ENCODE measurements at regions not wholly inside any gene's neighbourhood (a gene's known extent, or its start where the extent isn't known, plus 50 kb on each side); places are given as distances from the start of the nearest gene placed in this dataset.

DNA sequence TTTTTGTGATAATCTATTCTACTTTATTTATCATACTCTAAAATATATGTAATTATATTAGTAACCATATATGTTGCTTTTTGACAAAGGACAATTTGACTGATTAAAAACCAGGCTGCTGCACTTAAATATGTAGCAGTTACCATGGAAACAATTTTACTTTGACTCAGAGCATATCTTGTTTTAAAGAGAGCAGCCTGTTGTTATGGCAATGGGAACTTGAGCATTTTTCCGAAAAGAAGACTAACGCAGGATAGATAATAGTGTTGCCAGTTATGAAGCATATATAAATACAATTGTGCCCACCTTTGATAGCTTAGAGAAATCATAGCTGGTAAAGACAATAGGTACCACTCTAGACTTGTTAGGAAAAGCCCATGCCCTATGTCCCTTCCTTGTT is 283.0 kb downstream of the GASK1B start:
- no peaks in the 10 kb centered on the region for H3K9me3 ChIP-seq (ENCODE audit: control insufficient read depth, insufficient read depth, low read depth, low read length)
- no peaks in the 10 kb centered on the region for H3K36me3 ChIP-seq (ENCODE audit: control insufficient read depth in 2 of 2, insufficient read depth in 1 of 2, low read length in 2 of 2)
- TF ChIP-seq ZNF214 (tag by site-specific recombination; IDR thresholded peaks at IDR 0.05; ENCODE audit: borderline replicate concordance) = no peak
- TF ChIP-seq, protein P1, sequence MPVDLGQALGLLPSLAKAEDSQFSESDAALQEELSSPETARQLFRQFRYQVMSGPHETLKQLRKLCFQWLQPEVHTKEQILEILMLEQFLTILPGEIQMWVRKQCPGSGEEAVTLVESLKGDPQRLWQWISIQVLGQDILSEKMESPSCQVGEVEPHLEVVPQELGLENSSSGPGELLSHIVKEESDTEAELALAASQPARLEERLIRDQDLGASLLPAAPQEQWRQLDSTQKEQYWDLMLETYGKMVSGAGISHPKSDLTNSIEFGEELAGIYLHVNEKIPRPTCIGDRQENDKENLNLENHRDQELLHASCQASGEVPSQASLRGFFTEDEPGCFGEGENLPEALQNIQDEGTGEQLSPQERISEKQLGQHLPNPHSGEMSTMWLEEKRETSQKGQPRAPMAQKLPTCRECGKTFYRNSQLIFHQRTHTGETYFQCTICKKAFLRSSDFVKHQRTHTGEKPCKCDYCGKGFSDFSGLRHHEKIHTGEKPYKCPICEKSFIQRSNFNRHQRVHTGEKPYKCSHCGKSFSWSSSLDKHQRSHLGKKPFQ (tag by site-specific recombination; IDR thresholded peaks at IDR 0.05) = no peak
- TF ChIP-seq, protein P2, sequence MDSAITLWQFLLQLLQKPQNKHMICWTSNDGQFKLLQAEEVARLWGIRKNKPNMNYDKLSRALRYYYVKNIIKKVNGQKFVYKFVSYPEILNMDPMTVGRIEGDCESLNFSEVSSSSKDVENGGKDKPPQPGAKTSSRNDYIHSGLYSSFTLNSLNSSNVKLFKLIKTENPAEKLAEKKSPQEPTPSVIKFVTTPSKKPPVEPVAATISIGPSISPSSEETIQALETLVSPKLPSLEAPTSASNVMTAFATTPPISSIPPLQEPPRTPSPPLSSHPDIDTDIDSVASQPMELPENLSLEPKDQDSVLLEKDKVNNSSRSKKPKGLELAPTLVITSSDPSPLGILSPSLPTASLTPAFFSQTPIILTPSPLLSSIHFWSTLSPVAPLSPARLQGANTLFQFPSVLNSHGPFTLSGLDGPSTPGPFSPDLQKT (IDR thresholded peaks at IDR 0.05; ENCODE audit: borderline replicate concordance, low read depth, low read length) = no peak
- TF ChIP-seq OVOL3 (tag by site-specific recombination; IDR thresholded peaks at IDR 0.05) = no peak
- no peak for TF ChIP-seq ZSCAN23 (tag by site-specific recombination; IDR thresholded peaks at IDR 0.05)
- no peak for TF ChIP-seq ZNF394 (tag by site-specific recombination; IDR thresholded peaks at IDR 0.05; ENCODE audit: borderline replicate concordance)
- no peak for TF ChIP-seq ZNF311 (tag by site-specific recombination; IDR thresholded peaks at IDR 0.05; ENCODE audit: borderline replicate concordance)
- TF ChIP-seq ZSCAN16 (tag by site-specific recombination; IDR thresholded peaks at IDR 0.05) = no peak
- no peak for TF ChIP-seq ZNF623 (tag by site-specific recombination; IDR thresholded peaks at IDR 0.05)
- no peak for TF ChIP-seq ZFP69B (tag by site-specific recombination; IDR thresholded peaks at IDR 0.05)
- TF ChIP-seq, protein P3, sequence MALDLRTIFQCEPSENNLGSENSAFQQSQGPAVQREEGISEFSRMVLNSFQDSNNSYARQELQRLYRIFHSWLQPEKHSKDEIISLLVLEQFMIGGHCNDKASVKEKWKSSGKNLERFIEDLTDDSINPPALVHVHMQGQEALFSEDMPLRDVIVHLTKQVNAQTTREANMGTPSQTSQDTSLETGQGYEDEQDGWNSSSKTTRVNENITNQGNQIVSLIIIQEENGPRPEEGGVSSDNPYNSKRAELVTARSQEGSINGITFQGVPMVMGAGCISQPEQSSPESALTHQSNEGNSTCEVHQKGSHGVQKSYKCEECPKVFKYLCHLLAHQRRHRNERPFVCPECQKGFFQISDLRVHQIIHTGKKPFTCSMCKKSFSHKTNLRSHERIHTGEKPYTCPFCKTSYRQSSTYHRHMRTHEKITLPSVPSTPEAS (tag by site-specific recombination; IDR thresholded peaks at IDR 0.05) = no peak
- no peak for TF ChIP-seq KLF7 (tag by site-specific recombination; IDR thresholded peaks at IDR 0.05; ENCODE audit: borderline replicate concordance)
- TF ChIP-seq, protein P4, sequence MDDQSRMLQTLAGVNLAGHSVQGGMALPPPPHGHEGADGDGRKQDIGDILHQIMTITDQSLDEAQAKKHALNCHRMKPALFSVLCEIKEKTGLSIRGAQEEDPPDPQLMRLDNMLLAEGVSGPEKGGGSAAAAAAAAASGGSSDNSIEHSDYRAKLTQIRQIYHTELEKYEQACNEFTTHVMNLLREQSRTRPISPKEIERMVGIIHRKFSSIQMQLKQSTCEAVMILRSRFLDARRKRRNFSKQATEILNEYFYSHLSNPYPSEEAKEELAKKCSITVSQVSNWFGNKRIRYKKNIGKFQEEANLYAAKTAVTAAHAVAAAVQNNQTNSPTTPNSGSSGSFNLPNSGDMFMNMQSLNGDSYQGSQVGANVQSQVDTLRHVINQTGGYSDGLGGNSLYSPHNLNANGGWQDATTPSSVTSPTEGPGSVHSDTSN (CRISPR knock-in tag; IDR thresholded peaks at IDR 0.05) = no peak
- ChIA-PET POLR2A (no interaction called here), CTCF (no interaction called here)
- no peak overlapping the region for H3K4me3 ChIP-seq (ENCODE audit: low read depth, low read length)
- H3K27ac ChIP-seq (ENCODE audit: extremely low read depth, low read depth, low read length) = no peak overlapping the region
- H3K4me1 ChIP-seq (ENCODE audit: control insufficient read depth, insufficient read depth, low read length) = no peaks in the 10 kb centered on the region

DNA sequence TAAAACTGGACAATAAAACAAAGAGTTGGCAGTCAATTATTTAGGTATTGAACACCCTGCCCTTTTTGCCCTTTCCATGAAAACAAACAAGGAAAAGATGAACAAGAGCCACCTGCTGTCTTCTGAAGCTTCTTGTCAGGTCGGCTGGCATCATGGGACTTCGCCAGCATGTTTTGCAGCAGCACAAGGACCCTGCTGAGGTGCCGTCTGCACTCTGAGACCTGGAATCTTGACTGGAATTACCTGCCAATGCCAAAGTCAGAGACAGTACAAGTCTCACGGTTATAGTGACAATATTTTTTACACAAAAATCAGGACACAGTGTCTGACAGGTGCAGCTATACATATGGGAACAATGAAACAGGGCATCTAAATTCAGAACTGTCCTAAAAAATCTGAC is 284.5 kb downstream of the GASK1B start:
- H3K27ac ChIP-seq (ENCODE audit: extremely low read depth, low read depth, low read length) = no peak overlapping the region
- no peaks in the 10 kb centered on the region for H3K4me1 ChIP-seq (ENCODE audit: control insufficient read depth, insufficient read depth, low read length)
- POLR2A ChIA-PET = no interaction called here
- H3K36me3 ChIP-seq (ENCODE audit: control insufficient read depth in 2 of 2, insufficient read depth in 1 of 2, low read length in 2 of 2) = no peaks in the 10 kb centered on the region
- no peaks in the 10 kb centered on the region for H3K9me3 ChIP-seq (ENCODE audit: control insufficient read depth, insufficient read depth, low read depth, low read length)
- no peak overlapping the region for H3K4me3 ChIP-seq (ENCODE audit: low read depth, low read length)
- CTCF ChIA-PET = no interaction called here
- TF ChIP-seq ZNF266 (tag by site-specific recombination; IDR thresholded peaks at IDR 0.05; ENCODE audit: low read depth) (no peak), GLI4 (tag by site-specific recombination; IDR thresholded peaks at IDR 0.05) (no peak), GFI1B (tag by site-specific recombination; IDR thresholded peaks at IDR 0.05) (no peak), KLF8 (tag by site-specific recombination; IDR thresholded peaks at IDR 0.05) (no peak), ZNF658 (tag by site-specific recombination; IDR thresholded peaks at IDR 0.05) (no peak), GLIS2 (tag by site-specific recombination; IDR thresholded peaks at IDR 0.05) (no peak), ZNF2 (tag by site-specific recombination; IDR thresholded peaks at IDR 0.05) (no peak), ZNF830 (tag by site-specific recombination; IDR thresholded peaks at IDR 0.05; ENCODE audit: low read depth) (no peak), ZNF140 (tag by site-specific recombination; IDR thresholded peaks at IDR 0.05) (no peak), GLI2 (tag by site-specific recombination; IDR thresholded peaks at IDR 0.05; ENCODE audit: borderline replicate concordance, low read depth) (no peak)
- TF ChIP-seq, protein P5, sequence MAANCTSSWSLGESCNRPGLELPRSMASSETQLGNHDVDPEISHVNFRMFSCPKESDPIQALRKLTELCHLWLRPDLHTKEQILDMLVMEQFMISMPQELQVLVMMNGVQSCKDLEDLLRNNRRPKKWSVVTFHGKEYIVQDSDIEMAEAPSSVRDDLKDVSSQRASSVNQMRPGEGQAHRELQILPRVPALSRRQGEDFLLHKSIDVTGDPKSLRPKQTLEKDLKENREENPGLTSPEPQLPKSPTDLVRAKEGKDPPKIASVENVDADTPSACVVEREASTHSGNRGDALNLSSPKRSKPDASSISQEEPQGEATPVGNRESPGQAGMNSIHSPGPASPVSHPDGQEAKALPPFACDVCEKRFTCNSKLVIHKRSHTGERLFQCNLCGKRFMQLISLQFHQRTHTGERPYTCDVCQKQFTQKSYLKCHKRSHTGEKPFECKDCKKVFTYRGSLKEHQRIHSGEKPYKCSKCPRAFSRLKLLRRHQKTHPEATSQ (tag by site-specific recombination; IDR thresholded peaks at IDR 0.05) = no peak
- TF ChIP-seq, protein P6, sequence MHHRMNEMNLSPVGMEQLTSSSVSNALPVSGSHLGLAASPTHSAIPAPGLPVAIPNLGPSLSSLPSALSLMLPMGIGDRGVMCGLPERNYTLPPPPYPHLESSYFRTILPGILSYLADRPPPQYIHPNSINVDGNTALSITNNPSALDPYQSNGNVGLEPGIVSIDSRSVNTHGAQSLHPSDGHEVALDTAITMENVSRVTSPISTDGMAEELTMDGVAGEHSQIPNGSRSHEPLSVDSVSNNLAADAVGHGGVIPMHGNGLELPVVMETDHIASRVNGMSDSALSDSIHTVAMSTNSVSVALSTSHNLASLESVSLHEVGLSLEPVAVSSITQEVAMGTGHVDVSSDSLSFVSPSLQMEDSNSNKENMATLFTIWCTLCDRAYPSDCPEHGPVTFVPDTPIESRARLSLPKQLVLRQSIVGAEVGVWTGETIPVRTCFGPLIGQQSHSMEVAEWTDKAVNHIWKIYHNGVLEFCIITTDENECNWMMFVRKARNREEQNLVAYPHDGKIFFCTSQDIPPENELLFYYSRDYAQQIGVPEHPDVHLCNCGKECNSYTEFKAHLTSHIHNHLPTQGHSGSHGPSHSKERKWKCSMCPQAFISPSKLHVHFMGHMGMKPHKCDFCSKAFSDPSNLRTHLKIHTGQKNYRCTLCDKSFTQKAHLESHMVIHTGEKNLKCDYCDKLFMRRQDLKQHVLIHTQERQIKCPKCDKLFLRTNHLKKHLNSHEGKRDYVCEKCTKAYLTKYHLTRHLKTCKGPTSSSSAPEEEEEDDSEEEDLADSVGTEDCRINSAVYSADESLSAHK (tag by site-specific recombination; IDR thresholded peaks at IDR 0.05) = no peak
- TF ChIP-seq, protein P7, sequence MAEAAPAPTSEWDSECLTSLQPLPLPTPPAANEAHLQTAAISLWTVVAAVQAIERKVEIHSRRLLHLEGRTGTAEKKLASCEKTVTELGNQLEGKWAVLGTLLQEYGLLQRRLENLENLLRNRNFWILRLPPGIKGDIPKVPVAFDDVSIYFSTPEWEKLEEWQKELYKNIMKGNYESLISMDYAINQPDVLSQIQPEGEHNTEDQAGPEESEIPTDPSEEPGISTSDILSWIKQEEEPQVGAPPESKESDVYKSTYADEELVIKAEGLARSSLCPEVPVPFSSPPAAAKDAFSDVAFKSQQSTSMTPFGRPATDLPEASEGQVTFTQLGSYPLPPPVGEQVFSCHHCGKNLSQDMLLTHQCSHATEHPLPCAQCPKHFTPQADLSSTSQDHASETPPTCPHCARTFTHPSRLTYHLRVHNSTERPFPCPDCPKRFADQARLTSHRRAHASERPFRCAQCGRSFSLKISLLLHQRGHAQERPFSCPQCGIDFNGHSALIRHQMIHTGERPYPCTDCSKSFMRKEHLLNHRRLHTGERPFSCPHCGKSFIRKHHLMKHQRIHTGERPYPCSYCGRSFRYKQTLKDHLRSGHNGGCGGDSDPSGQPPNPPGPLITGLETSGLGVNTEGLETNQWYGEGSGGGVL (tag by site-specific recombination; IDR thresholded peaks at IDR 0.05) = no peak
